Duodenal mucosa (tissue), 2 donors: ENCODE measurements at regions not wholly inside any gene's neighbourhood (a gene's known extent, or its start where the extent isn't known, plus 50 kb on each side); places are given as distances from the start of the nearest gene placed in this dataset.

Experiments
- H3K27ac ChIP-seq: one replicate; pipeline ENCODE4 v1.7.0; 2013; ENCODE audit warnings: low read depth, low read length
- H3K27me3 ChIP-seq, 2 donors: one replicate each; pipeline ENCODE4 v1.7.0; 2013; ENCODE audit warnings: low read length in 2 of 2, control low read depth in 1 of 2; ENCODE audit not compliant: insufficient read depth in 2 of 2, control insufficient read depth in 1 of 2
- H3K36me3 ChIP-seq, 2 donors: one replicate each; pipeline ENCODE4 v1.7.0; 2013; ENCODE audit warnings: low read length in 2 of 2, control low read depth in 1 of 2; ENCODE audit not compliant: insufficient read depth in 2 of 2, control insufficient read depth in 1 of 2
- H3K4me1 ChIP-seq, 2 donors: one replicate each; pipeline ENCODE4 v1.7.0; 2013; ENCODE audit warnings: low read length in 2 of 2, control low read depth in 1 of 2; ENCODE audit not compliant: insufficient read depth in 2 of 2, control insufficient read depth in 1 of 2
- H3K4me3 ChIP-seq, 2 donors: one replicate each; pipeline ENCODE4 v1.7.0; 2013; ENCODE audit warnings: low read length in 2 of 2, low read depth in 1 of 2
- H3K9ac ChIP-seq, 2 donors: one replicate each; pipeline ENCODE4 v1.7.0; 2013; ENCODE audit warnings: low read length in 2 of 2, low read depth in 1 of 2
- H3K9me3 ChIP-seq, 2 donors: one replicate each; pipeline ENCODE4 v1.7.0; 2013; ENCODE audit warnings: low read length in 2 of 2, control low read depth in 1 of 2; ENCODE audit not compliant: control insufficient read depth in 1 of 2

- Histone ChIP-seq H3K9me3 (no peaks in the 10 kb centered on the region), H3K36me3 (no peaks in the 10 kb centered on the region), H3K27ac (no peak overlapping the region), H3K27me3 (no peaks in the 10 kb centered on the region), H3K9ac (no peak overlapping the region), H3K4me3 (no peak overlapping the region), H3K4me1 (no peaks in the 10 kb centered on the region)
Measured at GRCh38 chr6:98641949-98642719, 192.2 kb upstream of the POU3F2 start.

- Histone ChIP-seq H3K27ac (no peak overlapping the region), H3K4me1 (no peaks in the 10 kb centered on the region), H3K9ac (no peak overlapping the region), H3K27me3 (no peaks in the 10 kb centered on the region), H3K4me3 (no peak overlapping the region), H3K36me3 (no peaks in the 10 kb centered on the region), H3K9me3 (no peaks in the 10 kb centered on the region)
Measured at GRCh38 chr6:98644063-98644462, 190.3 kb upstream of the POU3F2 start.

- Histone ChIP-seq H3K27ac (no peak overlapping the region), H3K36me3 (no peaks in the 10 kb centered on the region), H3K27me3 (no peaks in the 10 kb centered on the region), H3K9me3 (no peaks in the 10 kb centered on the region), H3K9ac (no peak overlapping the region), H3K4me3 (no peak overlapping the region), H3K4me1 (no peaks in the 10 kb centered on the region)
Measured at GRCh38 chr6:98648211-98648914, 186.0 kb upstream of the POU3F2 start.

DNA sequence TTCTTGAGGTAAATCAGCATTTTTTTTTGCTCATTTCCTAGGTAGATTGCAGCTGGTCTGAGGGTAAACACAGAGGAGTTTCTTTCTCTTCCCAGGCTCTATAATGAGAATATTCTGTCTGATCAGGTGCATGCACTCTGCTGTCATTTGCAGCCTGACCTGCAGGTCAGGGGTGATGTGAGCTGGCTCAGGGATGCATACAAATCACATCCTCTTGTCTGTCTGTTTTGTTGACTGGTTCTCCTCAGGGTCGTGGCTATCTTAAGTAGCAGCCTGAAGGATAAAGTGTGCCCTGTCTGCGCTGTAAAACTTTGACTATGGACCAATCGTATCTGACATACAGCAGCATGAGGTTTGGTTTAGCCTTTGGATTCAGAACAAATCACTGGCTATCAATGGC, 183.4 kb upstream of the POU3F2 start:
- Histone ChIP-seq H3K4me3 (no peak overlapping the region), H3K4me1 (no peaks in the 10 kb centered on the region), H3K9ac (no peak overlapping the region), H3K9me3 (no peaks in the 10 kb centered on the region), H3K27ac (no peak overlapping the region), H3K27me3 (no peaks in the 10 kb centered on the region), H3K36me3 (no peaks in the 10 kb centered on the region)

DNA sequence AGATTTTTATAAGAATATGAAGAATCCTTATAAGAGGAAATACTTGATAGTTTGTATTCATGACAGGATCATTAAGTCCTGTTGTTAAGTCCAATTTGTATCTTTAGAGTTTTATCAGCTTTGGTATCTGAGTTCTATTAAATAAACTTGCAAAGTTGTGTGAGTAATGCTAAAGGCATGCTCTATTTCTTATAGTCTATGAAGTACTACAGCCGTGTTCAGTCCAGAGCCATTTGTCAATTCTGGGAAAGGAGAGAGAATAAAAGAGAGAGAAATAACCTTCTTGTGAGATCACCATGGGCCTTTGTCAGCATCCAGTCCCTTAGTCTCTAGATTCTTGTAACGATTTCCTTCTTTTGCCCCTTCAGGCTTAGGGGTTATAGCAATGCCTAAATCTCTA, 181.2 kb upstream of the POU3F2 start:
- no peak overlapping the region for H3K4me3 ChIP-seq
- H3K36me3 ChIP-seq, result no peaks in the 10 kb centered on the region

GRCh38 chr6:98657764-98658163, 176.6 kb upstream of the POU3F2 start:
- H3K4me3 ChIP-seq, result no peak overlapping the region
- no peaks in the 10 kb centered on the region for H3K9me3 ChIP-seq
- H3K9ac ChIP-seq, result no peak overlapping the region
- H3K4me1 ChIP-seq, result no peaks in the 10 kb centered on the region
- no peaks in the 10 kb centered on the region for H3K27me3 ChIP-seq
- no peaks in the 10 kb centered on the region for H3K36me3 ChIP-seq
- H3K27ac ChIP-seq, result no peak overlapping the region

More for the DNA sequence above, 181.2 kb upstream of the POU3F2 start:
- no peaks in the 10 kb centered on the region for H3K4me1 ChIP-seq
- no peaks in the 10 kb centered on the region for H3K27me3 ChIP-seq
- no peak overlapping the region for H3K9ac ChIP-seq
- no peaks in the 10 kb centered on the region for H3K9me3 ChIP-seq
- no peak overlapping the region for H3K27ac ChIP-seq

- no peaks in the 10 kb centered on the region for H3K36me3 ChIP-seq
- no peak overlapping the region for H3K9ac ChIP-seq
- no peaks in the 10 kb centered on the region for H3K9me3 ChIP-seq
- H3K4me3 ChIP-seq, result no peak overlapping the region
- H3K27me3 ChIP-seq, result no peaks in the 10 kb centered on the region
- no peaks in the 10 kb centered on the region for H3K4me1 ChIP-seq
- no peak overlapping the region for H3K27ac ChIP-seq
Measured at GRCh38 chr6:98669371-98669770, 165.0 kb upstream of the POU3F2 start.

DNA sequence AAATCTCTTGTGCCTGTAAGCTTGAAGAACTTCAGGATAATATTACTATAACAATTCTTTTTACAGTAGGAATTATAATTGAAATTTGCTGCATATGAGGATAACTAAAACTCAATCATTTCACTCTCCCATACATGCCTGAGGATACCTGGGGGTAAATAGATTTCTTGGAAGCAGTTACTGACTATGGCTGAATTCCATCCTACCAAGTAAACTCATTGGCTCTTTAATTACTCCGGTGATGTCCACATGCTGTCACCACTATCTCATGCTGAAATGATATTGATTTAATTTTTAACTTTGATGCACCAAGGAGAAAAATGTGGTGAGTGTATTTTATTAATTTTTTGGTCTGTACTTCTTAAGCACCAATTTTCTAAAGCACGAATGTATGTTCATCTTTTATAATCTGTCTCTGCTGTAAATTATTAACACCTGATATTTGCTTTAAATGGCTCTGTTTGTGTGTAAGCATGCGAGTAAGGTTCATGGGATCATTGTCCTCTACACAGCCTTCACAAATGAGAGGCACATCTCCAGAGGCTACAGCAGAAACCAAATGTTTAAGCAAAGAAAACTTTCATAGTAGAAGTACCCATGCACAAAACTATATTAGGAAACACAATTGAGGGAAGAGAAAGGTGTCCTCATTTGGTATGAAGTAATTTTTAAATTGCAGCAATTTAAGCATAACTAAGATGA, 164.2 kb upstream of the POU3F2 start:
- H3K9ac ChIP-seq, result no peak overlapping the region
- no peak overlapping the region for H3K27ac ChIP-seq
- H3K4me1 ChIP-seq, result no peaks in the 10 kb centered on the region
- no peaks in the 10 kb centered on the region for H3K36me3 ChIP-seq
- no peak overlapping the region for H3K4me3 ChIP-seq
- H3K27me3 ChIP-seq, result no peaks in the 10 kb centered on the region
- no peaks in the 10 kb centered on the region for H3K9me3 ChIP-seq

DNA sequence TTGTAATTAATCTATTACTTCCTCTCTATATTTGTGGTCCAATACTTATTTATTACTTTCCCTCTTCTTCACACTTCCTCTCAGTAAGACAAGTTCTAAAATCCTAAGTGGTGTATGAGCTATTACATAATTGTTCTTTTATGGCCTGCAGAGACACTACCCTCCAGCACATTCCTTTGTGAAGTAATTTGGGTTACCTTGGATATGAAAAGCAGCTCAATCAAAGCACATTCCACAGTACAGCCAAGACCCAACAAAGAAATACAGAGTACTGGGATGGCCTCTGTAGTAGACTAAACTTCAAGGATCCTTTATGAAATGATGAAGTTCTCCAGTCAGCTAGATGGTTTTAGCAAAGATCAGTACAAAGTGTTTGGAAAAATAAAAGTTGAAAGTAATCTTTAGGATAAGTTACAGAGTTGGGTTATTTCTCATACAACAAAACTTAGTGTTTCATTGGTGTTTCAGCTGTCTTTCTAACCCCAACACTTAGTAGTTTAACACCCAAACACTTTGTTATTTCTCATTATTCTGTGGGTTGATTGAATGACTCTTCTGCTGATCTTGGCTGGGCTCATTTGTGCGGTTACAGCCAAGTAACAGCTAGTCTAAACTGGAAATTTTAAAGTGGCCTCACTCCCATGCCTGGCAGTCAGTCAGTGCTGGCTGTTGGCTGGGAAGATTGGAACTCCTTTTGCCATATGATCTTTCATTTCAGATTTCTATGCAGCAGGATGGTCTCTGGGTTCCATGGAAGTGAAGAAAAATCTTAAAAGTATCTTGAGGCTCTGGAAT, 161.5 kb upstream of the POU3F2 start:
- Histone ChIP-seq H3K4me1 (no peaks in the 10 kb centered on the region), H3K9me3 (no peaks in the 10 kb centered on the region), H3K27ac (no peak overlapping the region), H3K36me3 (no peaks in the 10 kb centered on the region), H3K9ac (no peak overlapping the region), H3K4me3 (no peak overlapping the region), H3K27me3 (no peaks in the 10 kb centered on the region)
